ENCODE measurements at regions not wholly inside any gene's neighbourhood (a gene's known extent, or its start where the extent isn't known, plus 50 kb on each side); places are given as distances from the start of the nearest gene placed in this dataset.
A peak's percentile ranks its signal among the peaks of the same experiment; 100 is the strongest.
"Not testable (repeated sequence)": the region's sequence is repeated elsewhere in the genome, so short reads cannot be mapped to it uniquely, and the experiment has no call there.

DNA sequence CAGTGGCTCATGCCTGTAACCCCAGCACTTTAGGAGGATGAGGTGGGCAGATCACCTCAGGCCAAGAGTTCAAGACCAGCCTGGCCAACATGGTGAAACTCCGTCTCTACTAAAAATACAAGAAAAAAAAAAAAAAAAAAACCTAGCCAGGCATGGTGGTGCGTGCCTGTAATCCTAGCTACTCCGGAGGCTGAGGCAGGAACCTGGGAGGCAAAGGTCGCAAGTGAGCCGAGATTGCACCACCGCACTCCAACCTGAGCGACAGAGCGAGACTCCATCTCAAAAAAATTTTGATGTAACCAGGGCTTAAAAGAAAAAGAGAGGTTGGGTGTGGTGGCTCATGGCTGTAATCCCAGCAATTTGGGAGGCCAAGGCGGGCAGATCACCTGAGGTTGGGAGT lies 66.4 kb upstream of the PRR5 start:
- H3F3A ChIP-seq (ENCODE audit: low read depth); H3K9me3 ChIP-seq (ENCODE audit: insufficient read depth, low read depth, low read length); H3K9ac ChIP-seq (ENCODE audit: low read depth, low read length, poor library complexity, severe bottlenecking); H3K27me3 ChIP-seq (ENCODE audit: insufficient read depth, low read length, poor library complexity, severe bottlenecking); H3K79me2 ChIP-seq (ENCODE audit: insufficient read depth, low read length); H3K4me2 ChIP-seq (ENCODE audit: low read depth, low read length, poor library complexity, severe bottlenecking); H2AFZ ChIP-seq (ENCODE audit: low read length); H3K4me3 ChIP-seq (ENCODE audit: low read length, poor library complexity, severe bottlenecking); H3K36me3 ChIP-seq (ENCODE audit: insufficient read depth, low read length); H4K20me1 ChIP-seq (ENCODE audit: insufficient read depth, low read length, poor library complexity, severe bottlenecking); H3K9me2 ChIP-seq (replicated peaks; ENCODE audit: low read depth, low read length): not testable (repeated sequence)
- H3K4me1 ChIP-seq (ENCODE audit: insufficient read depth, low read length, poor library complexity, severe bottlenecking) = peaks cover 46% of the 10 kb centered on the region

DNA sequence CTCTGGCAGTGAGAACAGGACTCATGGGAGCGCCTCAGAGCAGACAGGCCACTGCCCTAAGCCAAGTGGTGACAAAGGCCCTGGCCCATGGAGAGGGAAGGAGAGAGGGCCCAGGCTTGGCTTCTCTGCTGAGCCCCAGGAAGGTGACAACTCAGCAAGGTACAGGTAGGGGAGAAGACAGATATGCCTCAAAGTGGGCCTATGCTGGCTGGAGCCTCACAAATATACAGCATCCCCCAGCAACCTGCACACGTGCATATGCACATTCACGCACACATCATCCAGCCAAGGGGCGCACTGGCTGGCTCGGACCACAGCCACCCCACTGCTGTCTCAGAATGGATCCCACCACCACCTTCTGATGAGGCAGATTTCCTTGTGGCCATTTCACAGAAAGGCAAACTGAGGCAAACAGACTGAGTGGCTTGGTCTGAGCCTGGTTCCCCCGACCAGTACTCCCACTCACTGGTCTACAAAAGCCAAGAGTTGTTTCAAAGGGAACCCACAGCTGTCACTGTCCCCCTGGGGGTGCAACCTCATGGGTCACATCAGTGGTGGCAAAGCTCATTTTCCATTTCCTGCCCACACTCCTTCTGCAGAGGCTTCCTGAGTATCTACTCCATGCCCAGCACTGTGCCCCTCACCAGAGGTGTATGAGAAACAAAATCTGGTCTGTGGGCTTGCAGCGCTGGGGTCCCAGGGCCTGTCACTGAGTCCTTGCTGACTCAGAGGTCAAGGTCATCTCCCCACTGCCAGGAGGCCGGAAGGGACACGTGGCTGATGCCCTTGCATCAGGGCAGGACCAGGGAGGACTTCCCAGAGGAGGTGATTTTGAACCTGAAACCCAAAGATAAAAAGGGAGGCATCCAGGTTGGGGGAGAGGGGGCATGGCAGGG lies 67.3 kb upstream of the PRR5 start:
- Histone ChIP-seq H3K4me3 (ENCODE audit: low read length, poor library complexity, severe bottlenecking) (peak overlapping the region; percentile 18), H3K9me2 (replicated peaks; ENCODE audit: low read depth, low read length) (no peaks in the 10 kb centered on the region), H3K79me2 (ENCODE audit: insufficient read depth, low read length) (no peaks in the 10 kb centered on the region), H3F3A (ENCODE audit: low read depth) (no peaks in the 10 kb centered on the region), H4K20me1 (ENCODE audit: insufficient read depth, low read length, poor library complexity, severe bottlenecking) (no peaks in the 10 kb centered on the region), H3K9ac (ENCODE audit: low read depth, low read length, poor library complexity, severe bottlenecking) (no peak overlapping the region), H3K27me3 (ENCODE audit: insufficient read depth, low read length, poor library complexity, severe bottlenecking) (no peaks in the 10 kb centered on the region), H3K9me3 (ENCODE audit: insufficient read depth, low read depth, low read length) (no peaks in the 10 kb centered on the region), H3K36me3 (ENCODE audit: insufficient read depth, low read length) (no peaks in the 10 kb centered on the region), H2AFZ (ENCODE audit: low read length) (no peak overlapping the region), H3K4me1 (ENCODE audit: insufficient read depth, low read length, poor library complexity, severe bottlenecking) (peaks cover 38% of the 10 kb centered on the region), H3K4me2 (ENCODE audit: low read depth, low read length, poor library complexity, severe bottlenecking) (peak overlapping the region; percentile 51)
- TF ChIP-seq, protein P1, sequence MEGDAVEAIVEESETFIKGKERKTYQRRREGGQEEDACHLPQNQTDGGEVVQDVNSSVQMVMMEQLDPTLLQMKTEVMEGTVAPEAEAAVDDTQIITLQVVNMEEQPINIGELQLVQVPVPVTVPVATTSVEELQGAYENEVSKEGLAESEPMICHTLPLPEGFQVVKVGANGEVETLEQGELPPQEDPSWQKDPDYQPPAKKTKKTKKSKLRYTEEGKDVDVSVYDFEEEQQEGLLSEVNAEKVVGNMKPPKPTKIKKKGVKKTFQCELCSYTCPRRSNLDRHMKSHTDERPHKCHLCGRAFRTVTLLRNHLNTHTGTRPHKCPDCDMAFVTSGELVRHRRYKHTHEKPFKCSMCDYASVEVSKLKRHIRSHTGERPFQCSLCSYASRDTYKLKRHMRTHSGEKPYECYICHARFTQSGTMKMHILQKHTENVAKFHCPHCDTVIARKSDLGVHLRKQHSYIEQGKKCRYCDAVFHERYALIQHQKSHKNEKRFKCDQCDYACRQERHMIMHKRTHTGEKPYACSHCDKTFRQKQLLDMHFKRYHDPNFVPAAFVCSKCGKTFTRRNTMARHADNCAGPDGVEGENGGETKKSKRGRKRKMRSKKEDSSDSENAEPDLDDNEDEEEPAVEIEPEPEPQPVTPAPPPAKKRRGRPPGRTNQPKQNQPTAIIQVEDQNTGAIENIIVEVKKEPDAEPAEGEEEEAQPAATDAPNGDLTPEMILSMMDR (conservative IDR thresholded peaks at IDR 0.05; ENCODE audit: low read length) = no peak
- TF ChIP-seq EZH2phosphoT487 (IDR thresholded peaks at IDR 0.05; ENCODE audit: borderline replicate concordance) = no peak

DNA sequence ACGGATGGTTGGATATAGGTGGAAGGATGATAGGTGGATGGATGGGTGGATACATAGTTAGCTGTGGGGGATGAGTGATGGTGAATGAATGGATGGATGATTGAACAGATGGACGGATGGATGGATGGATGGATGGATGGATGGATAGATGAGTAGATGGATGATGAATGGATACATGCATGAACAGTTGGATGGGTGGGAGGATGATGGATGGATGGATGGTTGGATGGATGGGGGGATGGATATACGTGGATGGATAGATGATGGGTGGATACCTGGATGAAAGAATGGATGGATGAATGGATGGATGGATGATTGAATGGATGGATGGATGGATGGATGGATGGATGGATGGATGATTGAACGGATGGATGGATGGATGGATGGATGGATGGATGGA lies 68.4 kb upstream of the PRR5 start:
- Histone ChIP-seq H3K4me3 (ENCODE audit: low read length, poor library complexity, severe bottlenecking) (no peak overlapping the region), H3K27me3 (ENCODE audit: insufficient read depth, low read length, poor library complexity, severe bottlenecking) (no peaks in the 10 kb centered on the region), H3K9me2 (replicated peaks; ENCODE audit: low read depth, low read length) (no peaks in the 10 kb centered on the region), H3K4me2 (ENCODE audit: low read depth, low read length, poor library complexity, severe bottlenecking) (peak overlapping the region; percentile 40), H3K79me2 (ENCODE audit: insufficient read depth, low read length) (no peaks in the 10 kb centered on the region), H3F3A (ENCODE audit: low read depth) (no peaks in the 10 kb centered on the region), H2AFZ (ENCODE audit: low read length) (no peak overlapping the region), H4K20me1 (ENCODE audit: insufficient read depth, low read length, poor library complexity, severe bottlenecking) (no peaks in the 10 kb centered on the region), H3K9ac (ENCODE audit: low read depth, low read length, poor library complexity, severe bottlenecking) (no peak overlapping the region), H3K4me1 (ENCODE audit: insufficient read depth, low read length, poor library complexity, severe bottlenecking) (peaks cover 29% of the 10 kb centered on the region), H3K36me3 (ENCODE audit: insufficient read depth, low read length) (no peaks in the 10 kb centered on the region), H3K9me3 (ENCODE audit: insufficient read depth, low read depth, low read length) (no peaks in the 10 kb centered on the region)
- no peak for TF ChIP-seq EZH2phosphoT487 (IDR thresholded peaks at IDR 0.05; ENCODE audit: borderline replicate concordance)
- TF ChIP-seq, protein P1 (conservative IDR thresholded peaks at IDR 0.05; ENCODE audit: low read length) = no peak

All from Loucy (cell line).